Panc1 (cell line): ENCODE measurements at regions not wholly inside any gene's neighbourhood (a gene's known extent, or its start where the extent isn't known, plus 50 kb on each side); places are given as distances from the start of the nearest gene placed in this dataset.

ENCODE experiments used
- ATAC-seq: fragments of 200-7000 bp; cut with Tn5 transposase; 2 replicates; pipeline ENCODE4 v1.9.1; 2020; ENCODE audit warnings: mild to moderate bottlenecking, moderate library complexity
- BruUV-seq: library from RNA; stranded (reverse); fragments of 400-500 nt; replicated peaks from 2 replicates; lab custom pipeline; 2021; lab: Mats Ljungman, UMichigan
- CTCF ChIA-PET: fragments of 300-600 bp; sonication (Branson Sonifier 250); formaldehyde crosslinking; loops from one replicate; lab custom pipeline; 2022; ENCODE audit warnings: antibody characterized with exemption; lab: Charles Lee
- POLR2A ChIA-PET: fragments of 300-600 bp; sonication (Branson Sonifier 250); formaldehyde crosslinking; loops from one replicate; lab custom pipeline; 2022; ENCODE audit warnings: antibody characterized with exemption; lab: Charles Lee
- DNase-seq: peaks from one replicate; pipeline ENCODE4 v3.0.0-alpha.2; 2010; ENCODE audit warnings: low read depth, low spot score
- H3K27ac ChIP-seq: 2 replicates; pipeline ENCODE4 v1.5.1; 2011; ENCODE audit warnings: mild to moderate bottlenecking, low read length, inconsistent platforms
- H3K27me3 ChIP-seq: fragments of 200-500 bp; sonication (Bioruptor generic); 2 replicates; pipeline ENCODE4 v1.6.0; 2014; ENCODE audit warnings: low read length, inconsistent platforms; ENCODE audit not compliant: control insufficient read depth, insufficient read depth
- H3K36me3 ChIP-seq: fragments of 200-500 bp; sonication (Bioruptor generic); 2 replicates; pipeline ENCODE4 v1.5.1; 2014; ENCODE audit warnings: inconsistent platforms, mild to moderate bottlenecking, low read length, moderate library complexity; ENCODE audit not compliant: control insufficient read depth, insufficient read depth
- H3K4me1 ChIP-seq: 2 replicates; pipeline ENCODE4 v1.5.1; 2011; ENCODE audit warnings: inconsistent platforms, mild to moderate bottlenecking, low read length, moderate library complexity; ENCODE audit not compliant: control insufficient read depth, insufficient read depth
- H3K4me3 ChIP-seq, 2 experiments: 2 replicates each; pipeline ENCODE4 v1.5.1; 2011 to 2012; ENCODE audit warnings: low read depth in 2 of 2, low read length in 2 of 2, mild to moderate bottlenecking in 2 of 2, inconsistent platforms in 1 of 2, moderate library complexity in 1 of 2
- H3K9me3 ChIP-seq: fragments of 200-500 bp; sonication (Bioruptor generic); 2 replicates; pipeline ENCODE4 v1.5.1; 2014; ENCODE audit warnings: low read depth, mild to moderate bottlenecking, inconsistent platforms, low read length, moderate library complexity; ENCODE audit not compliant: control insufficient read depth, insufficient read depth
- CTCF ChIP-seq: fragments of 450-650 bp; IDR thresholded peaks from 2 replicates; pipeline ENCODE4 v1.5.1; 2017; ENCODE audit warnings: mild to moderate bottlenecking
- POLR2AphosphoS5 ChIP-seq: IDR thresholded peaks from 2 replicates; pipeline ENCODE4 v1.6.1; 2012; ENCODE audit warnings: mild to moderate bottlenecking, low read depth, low read length, moderate library complexity
- REST ChIP-seq, 2 experiments: IDR thresholded peaks; 2 replicates each; pipeline ENCODE4 v1.6.1; 2011 to 2012; ENCODE audit warnings: low read depth in 2 of 2, control low read depth in 1 of 2, low read length in 1 of 2, mild to moderate bottlenecking in 1 of 2, moderate library complexity in 1 of 2; ENCODE audit not compliant: insufficient read depth in 1 of 2
- SIN3A ChIP-seq: IDR thresholded peaks from 2 replicates; pipeline ENCODE4 v1.6.1; 2012; ENCODE audit warnings: low read depth, mild to moderate bottlenecking, low read length, moderate library complexity, borderline replicate concordance; ENCODE audit not compliant: insufficient read depth
- TCF7L2 ChIP-seq: IDR thresholded peaks from 2 replicates; pipeline ENCODE4 v1.6.1; 2011; ENCODE audit warnings: mild to moderate bottlenecking, low read depth, low read length, inconsistent platforms
- in situ Hi-C: cut with HindIII; loops from 2 replicates; pipeline ENCODE4 v1.10.0; 2016; ENCODE audit warnings: low sequenced_read_pairs, low pct_unique_long_range_greater_than_20kb
- intact Hi-C: fragments of 100-400 bp; cut with micrococcal nuclease; formaldehyde crosslinking; loops from one replicate; pipeline ENCODE4 v1.10.0; 2022; ENCODE audit not compliant: unreplicated experiment

- ChIA-PET POLR2A (no interaction called here), CTCF (no interaction called here)
- H3K4me1 ChIP-seq, result no peaks in the 10 kb centered on the region
- intact Hi-C loops (no loop called here), in situ Hi-C loops (no loop called here)
- H3K27me3 ChIP-seq, result peaks cover 2% of the 10 kb centered on the region
- no peak overlapping the region for H3K4me3 ChIP-seq
- H3K36me3 ChIP-seq, result no peaks in the 10 kb centered on the region
- DNase-seq, result no peak
- H3K9me3 ChIP-seq, result no peaks in the 10 kb centered on the region
- no TSS peak for BruUV-seq
- H3K27ac ChIP-seq, result no peak overlapping the region
- ATAC-seq, result no peak
- TF ChIP-seq TCF7L2 (no peak), POLR2AphosphoS5 (no peak), REST (IDR thresholded peaks at IDR 0.05; ENCODE audit: insufficient read depth in 1 of 2, low read depth in 2 of 2, low read length in 1 of 2) (no peak)
Observed at GRCh38 chr6:8274226-8274625, 161.1 kb downstream of the SLC35B3 start.

- H3K4me1 ChIP-seq, result no peaks in the 10 kb centered on the region
- no TSS peak for BruUV-seq
- H3K9me3 ChIP-seq, result no peaks in the 10 kb centered on the region
- ChIA-PET CTCF (no interaction called here), POLR2A (no interaction called here)
- H3K36me3 ChIP-seq, result no peaks in the 10 kb centered on the region
- no peak for ATAC-seq
- peaks cover 2% of the 10 kb centered on the region; the same call in 1 of the 2 replicates for H3K27me3 ChIP-seq
- DNase-seq, result no peak
- no peak overlapping the region for H3K4me3 ChIP-seq
- no peak overlapping the region for H3K27ac ChIP-seq
- in situ Hi-C loops (no loop called here), intact Hi-C loops (no loop called here)
- no peak for TF ChIP-seq POLR2AphosphoS5
- no peak for TF ChIP-seq TCF7L2
- no peak for TF ChIP-seq CTCF
- no peak for TF ChIP-seq REST (IDR thresholded peaks at IDR 0.05; ENCODE audit: insufficient read depth in 1 of 2, low read depth in 2 of 2, low read length in 1 of 2)
- no peak for TF ChIP-seq SIN3A
Observed at GRCh38 chr6:8269872-8270454, 165.4 kb downstream of the SLC35B3 start.
